GM12891 (cell line): ENCODE measurements at regions not wholly inside any gene's neighbourhood (a gene's known extent, or its start where the extent isn't known, plus 50 kb on each side); places are given as distances from the start of the nearest gene placed in this dataset.

Experiments
- POLR2A ChIP-seq: IDR thresholded peaks from 2 replicates; pipeline ENCODE4 v1.6.1; 2011; ENCODE audit warnings: low read depth, low read length, control low read depth
- POLR2AphosphoS5 ChIP-seq: IDR thresholded peaks from 2 replicates; pipeline ENCODE4 v1.6.1; 2011; ENCODE audit warnings: low read depth, low read length, control low read depth
- POU2F2 ChIP-seq: IDR thresholded peaks from 2 replicates; pipeline ENCODE4 v1.6.1; 2011; ENCODE audit warnings: low read depth, mild to moderate bottlenecking, control low read depth, low read length, moderate library complexity
- TAF1 ChIP-seq: IDR thresholded peaks from 2 replicates; pipeline ENCODE4 v1.6.1; 2011; ENCODE audit warnings: low read depth, low read length, control low read depth

GRCh38 chr9:28409919-28410318 is 836.6 kb upstream of the C9orf72 start:
- TF ChIP-seq POLR2A: no peak
- no peak for TF ChIP-seq POLR2AphosphoS5
- no peak for TF ChIP-seq TAF1
- TF ChIP-seq POU2F2: no peak
